SK-N-SH (cell line): ENCODE measurements at regions not wholly inside any gene's neighbourhood (a gene's known extent, or its start where the extent isn't known, plus 50 kb on each side); places are given as distances from the start of the nearest gene placed in this dataset.
"Not testable (repeated sequence)": the region's sequence is repeated elsewhere in the genome, so short reads cannot be mapped to it uniquely, and the experiment has no call there.

ENCODE experiments used
- CTCF ChIA-PET: fragments of 300-600, 350-600 bp; formaldehyde crosslinking; extraction: SDS; loops from one replicate; lab custom pipeline; 2021; lab: Yijun Ruan, JAX
- POLR2A ChIA-PET: fragments of 350-600 bp; sonication (Branson Sonifier 250); formaldehyde crosslinking; extraction: SDS; loops from one replicate; lab custom pipeline; 2020; ENCODE audit warnings: antibody characterized with exemption, inconsistent platforms; lab: Yijun Ruan, JAX
- DNase-seq: peaks from one replicate; pipeline ENCODE4 v3.0.0; 2012
- H2AFZ ChIP-seq: fragments of 200-600 bp; sonication (generic); 2 replicates; pipeline ENCODE4 v1.8.1; 2016; ENCODE audit warnings: antibody characterized with exemption, mild to moderate bottlenecking, low read depth
- H3F3A ChIP-seq: fragments of 200-600 bp; sonication (generic); replicated peaks from 2 replicates; pipeline ENCODE3; 2016; ENCODE audit warnings: antibody characterized with exemption, mild to moderate bottlenecking; ENCODE audit not compliant: insufficient read depth
- H3K27ac ChIP-seq, 2 experiments: fragments of 200-500 bp in 1 of 2; fragments of 200-600 bp in 1 of 2; sonication (Bioruptor generic) in 1 of 2; sonication (generic), shearing (Covaris generic) in 1 of 2; 2 replicates each; pipeline versions ENCODE4 v1.5.1 to v1.6.1; 2014 to 2016; ENCODE audit warnings: low read depth in 2 of 2, inconsistent platforms in 1 of 2, low read length in 1 of 2, mild to moderate bottlenecking in 1 of 2, mixed read lengths in 1 of 2
- H3K27me3 ChIP-seq: fragments of 200-600 bp; sonication (generic), shearing (Covaris generic); 2 replicates; pipeline ENCODE4 v1.6.1; 2016; ENCODE audit warnings: mixed run types; ENCODE audit not compliant: insufficient read depth
- H3K36me3 ChIP-seq, 2 experiments: fragments of 200-500 bp in 1 of 2; fragments of 200-600 bp in 1 of 2; sonication (Bioruptor generic) in 1 of 2; sonication (generic) in 1 of 2; replicated peaks in 1 of 2; 2 replicates each; pipeline versions ENCODE3 to v1.5.1; 2014 to 2016; ENCODE audit warnings: low read length in 1 of 2, mild to moderate bottlenecking in 1 of 2; ENCODE audit not compliant: insufficient read depth in 2 of 2, control insufficient read depth in 1 of 2
- H3K4me1 ChIP-seq, 2 experiments: fragments of 200-500 bp in 1 of 2; fragments of 200-600 bp in 1 of 2; sonication (Bioruptor generic) in 1 of 2; sonication (generic), shearing (Covaris generic) in 1 of 2; 2 replicates each; pipeline versions ENCODE4 v1.5.1 to v1.6.1; 2014 to 2016; ENCODE audit warnings: low read depth in 1 of 2, low read length in 1 of 2, mixed run types in 1 of 2; ENCODE audit not compliant: insufficient read depth in 2 of 2, control insufficient read depth in 1 of 2
- H3K4me2 ChIP-seq: fragments of 200-600 bp; sonication (generic), shearing (Covaris generic); 2 replicates; pipeline ENCODE4 v1.6.1; 2017; ENCODE audit warnings: mixed run types
- H3K4me3 ChIP-seq, 2 experiments: fragments of 200-500 bp in 1 of 2; fragments of 200-600 bp in 1 of 2; sonication (Bioruptor generic) in 1 of 2; sonication (generic), shearing (Covaris generic) in 1 of 2; 2 replicates each; pipeline versions ENCODE4 v1.5.1 to v1.8.1; 2014 to 2016; ENCODE audit warnings: low read depth in 2 of 2, inconsistent platforms in 1 of 2, low read length in 1 of 2, mild to moderate bottlenecking in 1 of 2, mixed read lengths in 1 of 2, moderate library complexity in 1 of 2
- H3K79me2 ChIP-seq: fragments of 200-600 bp; sonication (generic); 2 replicates; pipeline ENCODE4 v1.8.1; 2017; ENCODE audit warnings: mild to moderate bottlenecking; ENCODE audit not compliant: insufficient read depth
- H3K9ac ChIP-seq: fragments of 200-600 bp; sonication (generic); 2 replicates; pipeline ENCODE4 v1.6.1; 2017; ENCODE audit warnings: mixed run types
- H3K9me2 ChIP-seq: fragments of 200-600 bp; sonication (generic); 2 replicates; pipeline ENCODE4 v1.6.1; 2017; ENCODE audit warnings: mixed run types
- H3K9me3 ChIP-seq: fragments of 200-600 bp; sonication (generic); 2 replicates; pipeline ENCODE4 v1.6.1; 2017; ENCODE audit warnings: mixed run types, mild to moderate bottlenecking, moderate library complexity
- H4K20me1 ChIP-seq: fragments of 200-600 bp; sonication (generic); 2 replicates; pipeline ENCODE4 v1.6.1; 2017; ENCODE audit warnings: mild to moderate bottlenecking, mixed run types; ENCODE audit not compliant: insufficient read depth
- CHD2 ChIP-seq: fragments of 150-350 bp; IDR thresholded peaks from 2 replicates; pipeline ENCODE4 v1.6.1; 2018; ENCODE audit warnings: low read length; ENCODE audit not compliant: partially characterized antibody
- ELF1 ChIP-seq: IDR thresholded peaks from 2 replicates; pipeline ENCODE4 v1.4.0; 2012
- EP300 ChIP-seq, 2 experiments: IDR thresholded peaks; 2 replicates each; pipeline versions ENCODE4 v1.4.0 to v1.6.1; 2012; ENCODE audit warnings: borderline replicate concordance in 1 of 2, low read depth in 1 of 2, low read length in 1 of 2
- EZH2phosphoT487 ChIP-seq: fragments of 200-600 bp; sonication (generic); IDR thresholded peaks from 2 replicates; pipeline ENCODE4 v1.6.1; 2017; ENCODE audit warnings: low read depth, mixed run types, mild to moderate bottlenecking, antibody characterized with exemption, moderate library complexity, borderline replicate concordance
- FOSL2 ChIP-seq: IDR thresholded peaks from 2 replicates; pipeline ENCODE4 v1.4.0; 2012; ENCODE audit warnings: low read depth, mild to moderate bottlenecking, moderate library complexity, borderline replicate concordance
- FOXJ3 ChIP-seq: sonication (generic); formaldehyde crosslinking; IDR thresholded peaks from 2 replicates; pipeline ENCODE4 v1.5.1; 2020; ENCODE audit warnings: mild to moderate bottlenecking, missing genetic modification reagents
- GABPA ChIP-seq: IDR thresholded peaks from 2 replicates; pipeline ENCODE4 v1.4.0; 2012; ENCODE audit warnings: low read depth, mild to moderate bottlenecking
- GATA2 ChIP-seq: sonication (generic); formaldehyde crosslinking; IDR thresholded peaks from 2 replicates; pipeline ENCODE4 v1.5.0; 2020; ENCODE audit warnings: mild to moderate bottlenecking, missing genetic modification reagents
- IRF3 ChIP-seq: fragments of 150-350 bp; IDR thresholded peaks from 2 replicates; pipeline ENCODE4 v1.6.1; 2016; ENCODE audit warnings: mild to moderate bottlenecking, low read depth, low read length
- MXI1 ChIP-seq: IDR thresholded peaks from 2 replicates; pipeline ENCODE4 v1.6.1; 2012; ENCODE audit warnings: mild to moderate bottlenecking, low read depth, low read length, improper control_type of control experiment
- REST ChIP-seq: IDR thresholded peaks from 2 replicates; pipeline ENCODE4 v1.6.1; 2012; ENCODE audit warnings: mild to moderate bottlenecking, low read depth, low read length, moderate library complexity
- RXRA ChIP-seq: IDR thresholded peaks from 2 replicates; pipeline ENCODE4 v1.4.0; 2012; ENCODE audit warnings: low read depth, mild to moderate bottlenecking, borderline replicate concordance
- SMC3 ChIP-seq: IDR thresholded peaks from 2 replicates; pipeline ENCODE4 v1.6.1; 2012; ENCODE audit warnings: low read depth, low read length, improper control_type of control experiment
- TAF1 ChIP-seq: IDR thresholded peaks from 2 replicates; pipeline ENCODE4 v1.6.1; 2012; ENCODE audit warnings: low read depth, mild to moderate bottlenecking, low read length, moderate library complexity, borderline replicate concordance
- TEAD4 ChIP-seq: IDR thresholded peaks from 2 replicates; pipeline ENCODE4 v1.4.0; 2012; ENCODE audit warnings: mild to moderate bottlenecking, borderline replicate concordance; ENCODE audit not compliant: insufficient read depth
- ZBTB33 ChIP-seq: IDR thresholded peaks from 2 replicates; pipeline ENCODE4 v1.4.0; 2012; ENCODE audit warnings: low read depth, borderline replicate concordance
- WGBS: methylation state at CpG from one replicate; pipeline ENCODE4 v1.1.6; 2017; ENCODE audit warnings: low lambda C conversion rate; 5-methylcytosine and 5-hydroxymethylcytosine counted together

GRCh38 chr7:97449448-97449847 is 282.4 kb upstream of the TAC1 start:
- H3K27ac ChIP-seq, H3K9me3 ChIP-seq, H3K79me2 ChIP-seq, H3K9ac ChIP-seq, H3K4me2 ChIP-seq, CTCF ChIA-PET, H2AFZ ChIP-seq, H4K20me1 ChIP-seq, H3K4me3 ChIP-seq, H3F3A ChIP-seq, H3K36me3 ChIP-seq, H3K27me3 ChIP-seq, H3K9me2 ChIP-seq, DNase-seq, POLR2A ChIA-PET, H3K4me1 ChIP-seq: not testable (repeated sequence)
- 1% methylated on average over 3 of the region's 3 CpGs for WGBS

- no peak overlapping the region for H3K27ac ChIP-seq
Observed at GRCh38 chr7:97450516-97450915, 281.4 kb upstream of the TAC1 start.

More at GRCh38 chr7:97450516-97450915, 281.4 kb upstream of the TAC1 start:
- no peak for DNase-seq
- Histone ChIP-seq H3K27me3 (no peaks in the 10 kb centered on the region), H3K9ac (no peak overlapping the region), H3K79me2 (no peaks in the 10 kb centered on the region), H3K4me2 (no peak overlapping the region), H3K9me2 (no peaks in the 10 kb centered on the region), H4K20me1 (no peaks in the 10 kb centered on the region), H3K4me3 (no peak overlapping the region), H3K36me3 (no peaks in the 10 kb centered on the region), H2AFZ (no peak overlapping the region), H3K9me3 (no peaks in the 10 kb centered on the region), H3F3A (no peaks in the 10 kb centered on the region), H3K4me1 (no peaks in the 10 kb centered on the region)
- TF ChIP-seq CHD2 (no peak), FOSL2 (no peak), TAF1 (no peak), EP300 (IDR thresholded peaks at IDR 0.05; ENCODE audit: borderline replicate concordance in 1 of 2, low read depth in 1 of 2, low read length in 1 of 2) (no peak), RXRA (no peak), ELF1 (no peak), IRF3 (no peak), ZBTB33 (no peak), GABPA (no peak), MXI1 (no peak), TEAD4 (no peak), SMC3 (no peak), FOXJ3 (CRISPR knock-in tag) (no peak), REST (no peak), EZH2phosphoT487 (no peak), GATA2 (CRISPR knock-in tag) (no peak)
- ChIA-PET POLR2A (no interaction called here), CTCF (no interaction called here)
- 0% methylated on average over 1 of the region's 1 CpG for WGBS
